Thyroid gland (tissue), 4 donors: ENCODE measurements at regions not wholly inside any gene's neighbourhood (a gene's known extent, or its start where the extent isn't known, plus 50 kb on each side); places are given as distances from the start of the nearest gene placed in this dataset.
"Not testable (repeated sequence)": the region's sequence is repeated elsewhere in the genome, so short reads cannot be mapped to it uniquely, and the experiment has no call there.

Experiments used
- POLR2A ChIP-seq, 2 donors: fragments of 450-650 bp; IDR thresholded peaks; one replicate each; pipeline ENCODE4 v1.6.1; 2017; ENCODE audit warnings: antibody characterized with exemption in 2 of 2, mild to moderate bottlenecking in 2 of 2, moderate library complexity in 1 of 2
- TF ChIP-seq, protein P1 (sequence below), 6 experiments: fragments of 200-600 bp in 3 of 6; fragments of 450-650 bp in 3 of 6; sonication (generic) in 3 of 6; IDR thresholded peaks; one replicate each; pipeline ENCODE4 v1.5.1; 2016 to 2019; ENCODE audit warnings: antibody characterized with exemption in 6 of 6, mild to moderate bottlenecking in 2 of 6, inconsistent platforms in 1 of 6, moderate library complexity in 1 of 6

DNA sequence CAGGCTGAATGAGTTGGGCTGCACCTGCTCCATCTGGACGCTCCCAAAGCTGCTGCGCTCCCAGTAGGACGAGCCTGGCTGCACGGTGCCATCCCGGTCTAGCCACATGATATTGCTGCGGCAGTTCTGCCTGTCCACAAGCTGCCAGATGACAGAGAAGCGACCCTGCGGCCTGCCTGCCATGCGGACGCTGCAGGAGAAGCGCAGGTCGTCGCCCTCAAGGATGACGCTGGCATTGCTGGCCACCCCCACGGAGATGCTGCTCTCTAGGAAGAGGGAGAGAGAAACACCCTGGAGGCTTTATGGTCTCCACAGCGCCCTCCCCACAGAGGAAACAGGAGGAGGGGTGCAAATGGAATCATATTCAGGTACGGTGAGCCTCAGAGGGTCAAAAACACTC, 887.3 kb downstream of the TUBA3C start:
- TF ChIP-seq, protein P1, sequence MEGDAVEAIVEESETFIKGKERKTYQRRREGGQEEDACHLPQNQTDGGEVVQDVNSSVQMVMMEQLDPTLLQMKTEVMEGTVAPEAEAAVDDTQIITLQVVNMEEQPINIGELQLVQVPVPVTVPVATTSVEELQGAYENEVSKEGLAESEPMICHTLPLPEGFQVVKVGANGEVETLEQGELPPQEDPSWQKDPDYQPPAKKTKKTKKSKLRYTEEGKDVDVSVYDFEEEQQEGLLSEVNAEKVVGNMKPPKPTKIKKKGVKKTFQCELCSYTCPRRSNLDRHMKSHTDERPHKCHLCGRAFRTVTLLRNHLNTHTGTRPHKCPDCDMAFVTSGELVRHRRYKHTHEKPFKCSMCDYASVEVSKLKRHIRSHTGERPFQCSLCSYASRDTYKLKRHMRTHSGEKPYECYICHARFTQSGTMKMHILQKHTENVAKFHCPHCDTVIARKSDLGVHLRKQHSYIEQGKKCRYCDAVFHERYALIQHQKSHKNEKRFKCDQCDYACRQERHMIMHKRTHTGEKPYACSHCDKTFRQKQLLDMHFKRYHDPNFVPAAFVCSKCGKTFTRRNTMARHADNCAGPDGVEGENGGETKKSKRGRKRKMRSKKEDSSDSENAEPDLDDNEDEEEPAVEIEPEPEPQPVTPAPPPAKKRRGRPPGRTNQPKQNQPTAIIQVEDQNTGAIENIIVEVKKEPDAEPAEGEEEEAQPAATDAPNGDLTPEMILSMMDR (IDR thresholded peaks at IDR 0.05) = not testable (repeated sequence)
- TF ChIP-seq POLR2A (IDR thresholded peaks at IDR 0.05) = not testable (repeated sequence)
